Activated CD8-positive, alpha-beta T cell treated with anti-CD3 and anti-CD28 coated beads for 36 hours (primary cell): ENCODE measurements at regions not wholly inside any gene's neighbourhood (a gene's known extent, or its start where the extent isn't known, plus 50 kb on each side); places are given as distances from the start of the nearest gene placed in this dataset.

ENCODE experiments used
- ATAC-seq: fragments of 200-7000 bp; cut with Tn5 transposase; one replicate; pipeline ENCODE4 v1.10.0; 2021; ENCODE audit warnings: mild to moderate bottlenecking, moderate library complexity
- CTCF ChIA-PET: fragments of 350-600 bp; sonication (Branson Sonifier 250); formaldehyde crosslinking; loops from one replicate; lab custom pipeline; 2021; ENCODE audit warnings: antibody characterized with exemption; lab: Charles Lee
- POLR2A ChIA-PET: fragments of 350-600 bp; sonication (Branson Sonifier 250); formaldehyde crosslinking; loops from one replicate; lab custom pipeline; 2021; ENCODE audit warnings: antibody characterized with exemption; lab: Charles Lee
- DNase-seq: peaks from one replicate; pipeline ENCODE4 v3.0.0-alpha.2; 2020
- H3K27ac Mint-ChIP-seq: one replicate; pipeline ENCODE4 v1.8.0; 2021; ENCODE audit warnings: mild to moderate bottlenecking, mixed read lengths
- H3K27me3 Mint-ChIP-seq: one replicate; pipeline ENCODE4 v1.8.0; 2021; ENCODE audit warnings: mixed read lengths
- H3K36me3 Mint-ChIP-seq: one replicate; pipeline ENCODE4 v1.8.0; 2021; ENCODE audit warnings: low read depth, mixed read lengths
- H3K4me1 Mint-ChIP-seq: one replicate; pipeline ENCODE4 v1.8.0; 2021; ENCODE audit warnings: low read depth, mixed read lengths
- H3K4me3 Mint-ChIP-seq: one replicate; pipeline ENCODE4 v1.8.0; 2021; ENCODE audit warnings: mild to moderate bottlenecking, moderate library complexity, mixed read lengths
- H3K9me3 Mint-ChIP-seq: one replicate; pipeline ENCODE4 v1.8.0; 2021; ENCODE audit warnings: mixed read lengths
- CTCF ChIP-seq: fragments of 200-600 bp; IDR thresholded peaks from one replicate; pipeline ENCODE4 v1.8.0; 2022; ENCODE audit warnings: antibody characterized with exemption, mild to moderate bottlenecking
- intact Hi-C: fragments of 100-400 bp; cut with micrococcal nuclease; formaldehyde crosslinking; loops from one replicate; pipeline ENCODE4 v1.10.0; 2022

- no peaks in the 10 kb centered on the region for H3K36me3 Mint-ChIP-seq
- H3K4me3 Mint-ChIP-seq: no peak overlapping the region
- CTCF ChIA-PET: interaction anchor here (1.4 kb wide), 1 partner anchor 13 kb away, joined by 3 read pairs; no protein-coding TSS in a partner anchor
- H3K27me3 Mint-ChIP-seq: no peaks in the 10 kb centered on the region
- peak; percentile 95 for ATAC-seq
- no peak for TF ChIP-seq CTCF
- H3K9me3 Mint-ChIP-seq: no peaks in the 10 kb centered on the region
- peak overlapping the region; percentile 63 for H3K27ac Mint-ChIP-seq
- peak; percentile 81 for DNase-seq
- H3K4me1 Mint-ChIP-seq: peaks cover 44% of the 10 kb centered on the region
- intact Hi-C loops: loop anchor here (10.0 kb wide), 1 partner anchor 211 kb away; the partner anchor contains the start of gene RBM26
- POLR2A ChIA-PET: interaction anchor here (1.5 kb wide), 1 partner anchor 212 kb away, joined by 3 read pairs; the partner anchor contains the start of gene RBM26
Observed at GRCh38 chr13:79194272-79194671, 211.8 kb downstream of the RBM26 start.

GRCh38 chr13:79191501-79191900, 214.6 kb downstream of the RBM26 start:
- DNase-seq: no peak
- no peaks in the 10 kb centered on the region for H3K36me3 Mint-ChIP-seq
- H3K4me1 Mint-ChIP-seq: peaks cover 42% of the 10 kb centered on the region
- POLR2A ChIA-PET: no interaction called here
- intact Hi-C loops: loop anchor here (10.0 kb wide), 1 partner anchor 213 kb away; the partner anchor contains the start of gene RBM26
- CTCF ChIA-PET: interaction anchor here (1.1 kb wide), 1 partner anchor 9 kb away, joined by 5 read pairs; no protein-coding TSS in a partner anchor
- no peaks in the 10 kb centered on the region for H3K27me3 Mint-ChIP-seq
- no peak overlapping the region for H3K27ac Mint-ChIP-seq
- H3K9me3 Mint-ChIP-seq: no peaks in the 10 kb centered on the region
- H3K4me3 Mint-ChIP-seq: no peak overlapping the region
- ATAC-seq: no peak
- TF ChIP-seq CTCF: no peak

- Mint-ChIP-seq H3K4me1 (peaks cover 37% of the 10 kb centered on the region), H3K9me3 (no peaks in the 10 kb centered on the region), H3K36me3 (no peaks in the 10 kb centered on the region), H3K4me3 (no peak overlapping the region), H3K27ac (no peak overlapping the region), H3K27me3 (no peaks in the 10 kb centered on the region)
- intact Hi-C loops: loop anchor here (10.0 kb wide), 1 partner anchor 214 kb away; the partner anchor contains the start of gene RBM26
- no peak for TF ChIP-seq CTCF
- ATAC-seq: no peak
- CTCF ChIA-PET: no interaction called here
- POLR2A ChIA-PET: no interaction called here
- DNase-seq: no peak
Observed at GRCh38 chr13:79190932-79191331, 215.1 kb downstream of the RBM26 start.

- ChIA-PET CTCF (interaction anchor here (0.9 to 1.0 kb wide), 2 partner anchors 11 to 203 kb away, joined by 3 read pairs; no protein-coding TSS in a partner anchor), POLR2A (no interaction called here)
- Mint-ChIP-seq H3K9me3 (no peaks in the 10 kb centered on the region), H3K4me1 (peaks cover 13% of the 10 kb centered on the region), H3K36me3 (no peaks in the 10 kb centered on the region), H3K27me3 (no peaks in the 10 kb centered on the region), H3K4me3 (no peak overlapping the region), H3K27ac (no peak overlapping the region)
- ATAC-seq (no peak), DNase-seq (no peak)
- intact Hi-C loops: no loop called here
- TF ChIP-seq CTCF: no peak
Observed at GRCh38 chr13:79187917-79188690, 218.0 kb downstream of the RBM26 start.

- peaks cover 7% of the 10 kb centered on the region for H3K27me3 Mint-ChIP-seq
- DNase-seq (no peak), ATAC-seq (no peak)
- ChIA-PET CTCF (no interaction called here), POLR2A (no interaction called here)
- H3K4me3 Mint-ChIP-seq: no peak overlapping the region
- H3K9me3 Mint-ChIP-seq: no peaks in the 10 kb centered on the region
- no peaks in the 10 kb centered on the region for H3K36me3 Mint-ChIP-seq
- H3K27ac Mint-ChIP-seq: no peak overlapping the region
- intact Hi-C loops: no loop called here
- TF ChIP-seq CTCF: no peak
- peaks cover 6% of the 10 kb centered on the region for H3K4me1 Mint-ChIP-seq
Observed at GRCh38 chr13:79185580-79185979, 220.5 kb downstream of the RBM26 start.
